ENCODE measurements at regions not wholly inside any gene's neighbourhood (a gene's known extent, or its start where the extent isn't known, plus 50 kb on each side); places are given as distances from the start of the nearest gene placed in this dataset.

DNA sequence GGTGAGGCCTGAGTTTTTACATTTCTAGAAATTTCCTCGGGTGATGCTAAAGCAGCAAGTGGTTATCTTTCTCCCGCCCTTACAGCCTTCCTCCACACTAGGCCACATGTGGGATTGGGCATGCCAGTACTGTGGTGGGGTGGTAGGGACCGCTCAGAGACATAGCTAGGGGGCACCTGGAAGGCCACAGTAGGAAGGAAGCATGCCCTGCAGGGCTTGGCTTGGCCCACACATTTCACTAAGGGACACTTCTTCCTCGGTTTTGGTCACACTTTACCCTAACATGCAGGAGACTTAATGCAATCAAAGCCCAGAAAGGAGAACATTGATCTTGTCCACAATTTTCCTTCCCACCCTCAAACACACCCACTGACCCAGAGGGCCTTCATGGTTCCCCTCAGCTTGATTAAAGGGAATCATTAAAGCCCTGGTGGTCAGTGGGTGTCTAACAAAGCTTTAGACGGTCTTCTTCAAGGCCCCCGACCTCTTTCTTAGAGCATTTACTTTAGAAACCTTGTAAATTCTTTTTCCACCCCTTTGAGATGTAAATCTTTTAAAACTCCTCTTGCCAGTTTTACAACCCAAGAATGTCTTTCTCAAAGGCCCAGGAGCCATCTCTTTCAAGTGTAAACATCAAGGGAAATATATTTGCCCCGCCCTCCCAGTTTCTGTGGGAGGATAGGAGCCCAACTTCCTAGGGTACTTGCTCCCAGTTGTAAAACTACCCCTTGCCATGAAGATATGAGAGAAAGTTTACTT, 246.4 kb upstream of the PTBP2 start:
- DNase-seq = no peak

DNA sequence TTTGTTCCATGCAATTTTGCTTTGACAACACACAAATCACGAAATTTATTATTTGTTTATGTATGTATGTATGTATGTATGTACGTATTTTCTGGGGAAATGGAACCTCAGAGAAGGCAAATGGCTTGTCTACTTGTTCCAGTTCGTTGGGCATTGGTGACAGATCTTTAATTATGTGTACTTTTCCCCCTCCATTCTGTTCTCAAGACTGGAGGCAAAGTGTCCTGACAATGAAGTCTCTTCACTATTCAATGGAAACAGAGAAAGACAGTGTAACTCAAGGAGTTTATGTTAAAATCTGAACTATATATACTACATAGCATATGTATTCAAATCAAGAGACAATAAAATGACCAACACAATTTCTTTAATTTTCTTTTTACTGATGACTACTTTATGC, 245.7 kb upstream of the PTBP2 start:
- DNase-seq = no peak

DNA sequence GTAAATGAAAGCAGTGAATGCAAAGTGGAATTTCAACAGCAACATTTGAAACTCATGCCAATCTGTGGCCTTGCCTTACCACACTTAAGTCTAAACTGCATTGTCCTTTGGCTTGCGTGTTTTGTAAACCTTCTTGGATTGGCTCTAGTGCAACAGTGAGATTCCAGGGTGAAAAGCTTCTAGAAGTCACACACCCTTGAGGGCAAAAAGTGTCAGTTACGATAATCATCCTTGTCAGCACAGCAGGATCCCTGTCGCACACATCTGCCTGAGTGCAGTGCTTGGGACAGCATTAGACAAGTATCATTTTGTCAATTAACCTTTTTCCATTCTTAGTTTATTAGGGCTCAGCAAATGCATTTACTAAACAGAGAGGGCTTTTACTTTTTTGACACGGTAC, 243.4 kb upstream of the PTBP2 start:
- DNase-seq = no peak

DNA sequence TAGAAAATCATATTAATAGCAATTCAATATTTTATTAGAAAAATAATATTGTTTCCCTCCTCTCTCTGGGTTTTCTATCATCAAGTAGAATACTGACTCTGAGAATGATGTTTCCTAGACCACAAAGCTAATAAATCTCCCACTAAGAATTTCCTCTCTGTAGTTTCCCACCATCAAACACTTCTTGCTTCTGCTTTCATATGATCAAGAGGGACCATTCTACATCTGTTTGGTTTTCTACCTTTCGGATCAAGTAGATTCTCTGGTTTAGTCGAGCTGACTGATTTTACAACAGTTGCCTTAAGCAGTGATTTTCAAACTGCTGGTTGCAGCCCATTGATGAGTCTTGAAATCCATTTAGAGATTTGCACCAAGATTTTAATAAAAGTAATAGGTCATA, 240.2 kb upstream of the PTBP2 start:
- DNase-seq = no peak

DNA sequence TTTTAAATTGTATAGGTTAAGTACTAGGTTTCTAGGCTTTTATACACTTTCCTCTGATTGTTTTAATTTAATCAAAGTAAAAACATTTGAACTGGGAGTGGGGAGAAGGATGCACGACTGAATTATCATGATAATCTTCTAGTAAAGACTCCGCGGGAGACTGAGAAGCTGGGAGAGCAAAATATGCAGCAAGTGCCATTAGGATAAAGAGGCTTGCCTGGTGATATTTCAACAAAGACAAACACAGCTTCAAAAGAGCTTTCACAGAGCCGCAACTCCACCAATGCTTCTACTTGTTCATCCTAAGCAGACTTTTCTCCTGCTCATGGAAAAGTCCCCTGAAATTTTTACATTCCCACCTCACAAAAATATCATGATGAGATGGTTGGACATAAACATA, 239.0 kb upstream of the PTBP2 start:
- no peak for DNase-seq

DNA sequence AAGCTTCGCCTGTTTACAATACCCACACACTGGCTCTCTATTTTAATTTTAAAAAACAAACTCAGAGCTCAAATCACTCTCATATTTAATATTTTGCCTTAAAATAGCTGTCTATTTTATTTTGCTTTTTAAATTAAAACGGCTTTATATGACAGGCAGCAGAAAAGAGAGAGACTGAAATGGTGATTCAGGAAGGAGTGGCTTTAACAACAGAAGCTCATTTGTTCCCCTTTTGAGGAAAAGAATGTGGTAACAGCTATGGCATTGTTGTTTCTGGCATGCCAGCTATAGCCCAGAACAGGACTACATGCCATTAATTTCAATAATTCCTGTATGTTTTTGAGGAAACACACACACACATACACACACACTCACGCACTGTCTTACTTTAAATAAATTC, 234.2 kb upstream of the PTBP2 start:
- DNase-seq = no peak

DNA sequence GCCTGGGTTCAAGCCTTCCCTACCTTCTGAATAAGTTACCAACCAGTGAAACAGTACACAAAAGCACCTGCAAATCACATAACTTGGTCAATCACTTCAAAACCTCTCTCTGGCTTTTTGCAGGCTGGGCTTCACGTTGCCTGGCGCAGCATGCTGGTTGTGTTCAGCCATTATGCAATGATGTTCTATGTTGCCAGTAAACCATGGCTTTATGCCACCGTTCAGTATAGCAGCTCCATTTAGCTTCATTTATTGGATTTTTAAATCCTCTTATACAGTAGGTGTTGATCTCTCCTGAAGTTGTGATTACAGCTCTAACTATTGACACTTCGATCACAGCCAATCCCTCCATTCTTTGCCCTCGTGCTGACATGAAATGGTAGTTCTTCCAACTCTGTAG, 233.6 kb upstream of the PTBP2 start:
- DNase-seq = no peak

DNA sequence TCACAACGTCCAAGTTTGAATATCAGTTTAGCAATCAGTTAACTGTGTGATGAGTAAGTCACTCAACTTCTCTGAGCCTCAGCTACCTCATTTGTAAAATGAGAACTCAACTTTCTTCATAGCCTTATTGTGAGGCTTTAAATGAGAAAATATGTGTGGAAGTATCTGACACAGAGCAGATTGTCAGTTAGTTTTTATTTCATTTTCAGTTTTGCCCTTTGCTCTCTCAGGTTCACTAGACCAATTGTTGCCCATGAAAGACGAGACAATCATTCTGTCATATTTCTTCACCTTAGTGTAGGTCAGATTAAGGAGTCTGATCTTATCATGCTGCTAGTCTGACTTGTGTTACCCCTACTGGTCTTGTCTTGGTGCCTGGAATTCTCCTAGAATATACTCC, 232.8 kb upstream of the PTBP2 start:
- no peak for DNase-seq

DNA sequence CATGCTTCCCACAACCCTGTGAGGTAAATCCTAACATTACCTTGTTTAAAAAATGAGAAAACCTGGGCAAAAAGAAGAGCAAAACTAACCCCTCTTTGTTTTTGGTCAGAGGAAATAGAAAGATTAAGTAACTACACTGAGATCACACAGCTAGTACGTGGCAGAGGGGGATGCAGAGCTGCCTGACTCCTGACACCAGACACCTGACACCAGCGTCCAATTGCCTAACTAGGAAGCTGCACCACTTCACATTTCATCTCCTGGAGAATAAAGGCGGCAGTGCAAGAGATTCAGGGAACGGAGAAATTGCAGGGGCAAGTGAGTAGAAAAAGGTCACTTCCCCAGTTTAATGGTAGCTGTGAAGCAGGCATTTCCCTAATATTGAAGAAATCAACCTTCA, 229.3 kb upstream of the PTBP2 start:
- no peak for DNase-seq

DNA sequence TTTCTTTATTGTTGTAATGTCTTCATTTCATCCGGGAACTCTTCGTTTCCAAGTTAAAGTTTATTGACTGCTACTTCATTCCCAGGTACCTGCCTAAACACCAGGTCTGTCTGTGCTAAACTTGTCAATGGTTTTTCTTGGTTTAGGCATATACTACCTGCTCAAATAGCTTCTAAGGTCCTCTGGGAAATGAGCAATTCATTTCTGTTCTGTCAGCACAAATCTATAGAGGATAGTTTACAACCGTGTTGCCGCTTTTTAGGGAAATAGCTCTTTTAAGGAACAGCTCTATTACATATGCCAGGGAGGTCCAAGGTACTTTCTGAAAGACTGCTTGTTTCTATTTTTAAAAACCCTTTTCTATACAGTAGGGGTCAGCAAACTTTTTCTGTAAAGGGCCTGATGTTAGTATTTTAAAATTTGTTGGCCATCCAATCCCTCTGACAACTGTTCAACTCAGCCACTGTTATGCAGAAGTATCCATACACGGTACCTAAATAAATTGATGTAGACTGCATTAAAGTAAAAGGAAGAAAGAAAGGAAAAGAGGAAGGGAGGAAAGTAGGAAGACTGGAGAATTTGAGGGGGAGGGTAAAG, 222.7 kb upstream of the PTBP2 start:
- DNase-seq = no peak

DNA sequence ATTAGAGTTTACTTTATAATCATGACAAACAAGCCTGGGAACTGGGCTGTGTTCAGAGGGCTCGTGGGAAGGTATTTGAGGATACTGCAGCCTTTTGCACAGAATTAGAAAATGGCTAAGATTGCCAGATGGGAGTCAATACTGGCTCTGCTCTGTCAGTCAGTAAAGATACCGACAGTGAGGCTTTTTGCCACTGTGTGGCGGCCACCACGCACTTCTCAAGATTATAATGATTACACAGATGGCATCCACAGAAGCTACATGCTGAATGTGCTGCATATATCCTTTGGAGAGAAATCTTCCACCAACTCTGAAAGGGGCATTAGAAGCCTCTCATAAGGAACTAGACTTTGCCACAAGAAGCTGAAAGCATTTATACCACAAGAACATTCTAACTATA, 213.4 kb upstream of the PTBP2 start:
- DNase-seq = no peak

DNA sequence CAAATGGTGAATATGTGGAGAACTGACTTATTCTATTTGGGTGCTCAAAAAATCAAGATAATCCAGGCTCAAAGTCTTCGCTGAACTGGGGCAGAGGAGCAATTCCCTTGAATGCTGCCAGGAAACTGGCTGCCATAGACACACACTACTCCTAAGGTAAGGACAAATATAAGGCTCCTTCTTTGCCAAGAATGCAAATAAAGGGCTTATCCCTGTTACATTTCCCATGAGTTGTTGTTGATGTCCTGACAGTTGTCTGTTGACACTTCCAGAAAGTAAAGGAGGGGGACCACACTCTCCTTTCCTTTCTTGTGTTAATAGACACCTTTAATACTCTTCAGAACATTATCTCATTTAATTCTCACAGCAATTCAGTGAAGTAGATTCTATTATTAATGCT, 212.2 kb upstream of the PTBP2 start:
- DNase-seq = no peak

DNA sequence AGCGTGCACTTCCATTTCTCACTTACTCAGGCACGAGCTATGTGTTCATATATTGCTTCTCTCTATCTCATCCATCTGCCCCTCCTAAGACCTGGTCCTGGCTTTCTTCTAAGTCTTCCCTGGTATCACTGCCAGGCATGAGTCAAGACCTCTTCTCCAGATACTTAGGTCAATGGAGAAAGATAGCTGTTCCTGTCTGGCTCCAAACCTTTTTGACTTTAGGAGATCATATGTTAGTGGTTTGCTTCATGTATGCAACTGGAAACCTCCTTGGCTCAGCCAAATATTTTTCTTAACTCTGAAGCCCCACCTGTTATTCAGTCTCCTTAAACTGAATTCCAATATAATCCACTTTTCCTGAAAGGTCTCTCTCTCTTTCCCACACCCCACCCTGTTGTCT, 211.6 kb upstream of the PTBP2 start:
- DNase-seq = no peak

DNA sequence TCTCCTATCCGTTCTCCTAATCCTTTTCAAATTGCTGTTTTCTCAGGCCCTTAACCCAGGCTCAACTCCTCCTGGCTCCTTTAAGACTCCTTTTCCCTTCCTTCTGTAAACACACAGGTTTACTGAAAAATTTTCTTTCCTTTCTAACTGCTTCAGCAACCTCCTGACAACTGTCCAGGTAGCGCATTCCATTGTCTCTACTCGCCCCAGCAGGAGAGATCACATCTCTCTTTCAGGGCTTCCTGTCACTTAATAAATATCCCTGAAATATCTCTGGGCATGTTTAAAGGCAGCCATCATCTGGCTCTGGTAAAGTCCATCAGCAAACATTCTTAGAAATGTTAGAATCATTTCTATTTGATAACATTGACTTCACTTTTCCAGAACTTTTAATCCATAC, 211.2 kb upstream of the PTBP2 start:
- DNase-seq = no peak

DNA sequence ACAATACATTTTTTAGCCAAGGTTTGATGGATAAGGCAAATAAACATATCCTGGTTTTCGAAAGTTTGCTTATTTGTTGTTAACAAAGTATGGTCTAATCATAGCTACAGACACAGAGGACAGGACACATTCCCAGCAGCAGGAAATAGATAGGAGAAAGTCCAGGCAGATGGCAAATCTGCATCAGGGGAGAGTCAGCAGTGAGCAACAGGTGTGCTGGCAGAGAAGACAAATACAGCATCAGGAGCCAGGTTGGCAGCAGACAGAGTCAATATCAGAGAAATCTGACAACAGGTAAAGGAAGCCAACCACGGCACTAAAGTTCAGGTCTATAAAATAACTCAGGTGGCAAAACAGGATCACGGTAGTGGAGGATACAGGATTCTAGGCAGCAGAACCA, 210.7 kb upstream of the PTBP2 start:
- DNase-seq = no peak

DNA sequence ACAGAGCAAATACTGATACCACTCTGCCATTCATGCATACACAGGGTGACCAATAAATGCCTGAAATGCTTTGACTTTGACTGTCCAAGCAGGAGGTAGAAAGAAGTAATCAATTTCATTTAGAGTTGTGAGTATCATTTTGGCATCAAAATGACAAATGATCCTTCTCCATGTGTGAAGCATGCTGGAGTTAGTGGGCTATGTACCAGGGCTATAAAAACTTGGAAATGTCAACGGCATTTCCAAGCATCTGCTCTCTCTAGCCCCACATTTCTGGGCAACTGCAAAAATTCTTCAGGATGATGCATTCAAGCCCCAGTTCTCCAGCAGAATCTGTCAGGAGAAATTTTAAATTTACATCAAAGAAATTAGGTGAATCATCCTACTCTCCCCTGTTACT, 208.4 kb upstream of the PTBP2 start:
- no peak for DNase-seq

DNA sequence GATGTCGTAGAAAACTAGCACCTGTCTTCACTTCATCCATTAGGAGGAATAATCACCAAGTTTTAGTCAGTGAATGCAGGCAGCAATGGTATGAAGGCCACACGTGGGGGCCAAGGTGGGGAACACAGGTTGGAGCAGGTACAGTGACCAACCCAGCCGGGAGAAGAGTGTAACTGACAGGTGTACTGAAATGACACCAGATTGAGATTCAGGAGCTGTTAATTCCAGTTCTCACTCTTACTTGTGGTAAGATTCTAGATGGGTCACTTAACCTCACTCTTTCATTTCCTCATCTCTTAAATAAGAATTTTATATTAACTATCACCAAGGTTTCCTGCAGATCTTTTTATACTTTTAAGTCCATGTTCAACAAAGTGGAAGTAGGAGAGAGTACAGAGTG, 206.2 kb upstream of the PTBP2 start:
- DNase-seq = no peak

DNA sequence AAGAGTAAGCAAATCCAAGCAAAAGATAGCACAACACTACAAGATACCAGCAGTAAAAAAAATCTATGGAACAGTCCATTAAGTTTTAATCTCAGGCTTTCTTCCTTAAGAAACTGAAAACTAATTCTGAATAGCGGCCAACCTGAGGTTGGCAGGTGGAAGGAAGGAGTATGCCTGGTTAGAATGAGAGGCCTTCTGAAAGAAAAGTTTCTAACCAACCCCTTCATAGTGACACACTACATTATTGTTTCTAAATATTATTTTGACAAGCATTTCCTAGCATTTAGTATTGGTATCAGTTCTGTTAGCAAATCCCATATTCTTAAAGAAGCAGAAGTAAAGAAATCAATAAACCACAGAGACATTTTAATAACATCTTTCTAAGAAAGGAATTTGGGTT, 205.7 kb upstream of the PTBP2 start:
- no peak for DNase-seq

DNA sequence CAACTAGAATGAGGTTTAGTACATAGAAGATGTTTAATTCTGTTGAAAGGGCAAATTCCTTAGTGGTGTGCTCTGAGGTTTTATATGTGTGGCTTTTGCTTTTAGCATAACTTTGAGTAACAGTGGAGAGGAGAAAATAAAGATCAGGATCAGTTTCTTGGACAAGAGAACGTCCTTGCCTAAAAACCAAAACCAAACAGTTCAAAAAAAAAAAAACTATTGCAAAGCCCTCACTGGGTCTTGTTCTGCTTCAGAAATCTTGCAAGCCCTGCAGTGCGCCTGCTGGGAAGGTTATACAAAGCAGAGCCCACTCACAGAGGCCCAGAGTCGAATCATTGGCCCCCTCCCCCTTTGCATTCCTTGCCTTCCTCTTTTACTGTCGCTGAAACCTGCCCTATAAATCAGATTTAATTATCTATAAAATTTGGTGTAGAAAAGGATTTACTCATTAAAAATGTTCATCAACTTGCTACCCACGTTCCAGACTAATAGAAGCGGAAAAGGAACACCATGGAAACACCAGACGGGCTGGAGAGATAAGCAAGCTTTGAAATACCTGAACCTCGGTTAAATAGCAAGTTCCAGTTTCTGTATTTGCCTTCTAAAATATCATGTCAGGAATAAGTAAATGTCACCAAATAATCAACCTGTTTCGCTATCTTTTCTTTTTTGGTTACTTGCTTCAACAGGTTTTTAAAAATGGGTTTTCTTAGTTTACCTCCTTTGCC, 201.6 kb upstream of the PTBP2 start:
- no peak for DNase-seq

DNA sequence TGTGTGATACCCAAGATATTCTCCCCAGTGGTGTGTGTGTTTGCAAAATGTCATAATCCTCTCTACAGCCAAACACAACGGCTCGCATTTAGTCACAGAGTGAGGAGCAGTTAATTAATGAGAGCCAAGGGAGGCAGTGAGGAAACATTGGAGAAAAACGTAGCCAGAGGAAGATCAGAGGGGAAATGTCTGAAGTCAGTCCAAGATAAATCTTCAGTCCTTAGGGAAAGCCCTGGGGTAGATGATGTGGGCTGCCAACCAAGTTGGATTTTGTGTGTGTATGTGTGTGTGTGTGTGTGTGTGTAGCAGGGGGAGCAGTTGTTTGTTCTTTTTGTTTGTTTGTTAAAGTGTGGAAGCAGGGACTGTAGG, 201.0 kb upstream of the PTBP2 start:
- no peak for DNase-seq

DNA sequence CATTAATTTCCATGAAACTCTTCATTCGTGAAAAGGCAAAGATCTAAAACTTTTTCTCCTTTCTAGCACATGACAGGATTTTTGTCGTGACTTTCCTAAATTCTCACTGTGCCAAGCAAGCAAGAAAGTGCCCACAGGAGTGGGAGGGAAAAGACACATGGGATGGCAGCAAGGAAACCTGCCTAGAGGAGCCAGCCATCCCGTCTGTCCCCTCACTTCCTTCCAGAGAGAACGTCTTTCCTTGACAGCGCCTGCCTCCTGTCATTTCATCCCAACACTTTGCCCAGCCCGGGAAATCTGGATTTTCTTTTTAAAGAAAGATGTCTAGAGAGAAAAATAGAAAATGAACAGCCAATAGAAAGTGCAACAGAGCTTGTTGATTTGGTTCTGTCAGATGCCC, 200.6 kb upstream of the PTBP2 start:
- no peak for DNase-seq

DNA sequence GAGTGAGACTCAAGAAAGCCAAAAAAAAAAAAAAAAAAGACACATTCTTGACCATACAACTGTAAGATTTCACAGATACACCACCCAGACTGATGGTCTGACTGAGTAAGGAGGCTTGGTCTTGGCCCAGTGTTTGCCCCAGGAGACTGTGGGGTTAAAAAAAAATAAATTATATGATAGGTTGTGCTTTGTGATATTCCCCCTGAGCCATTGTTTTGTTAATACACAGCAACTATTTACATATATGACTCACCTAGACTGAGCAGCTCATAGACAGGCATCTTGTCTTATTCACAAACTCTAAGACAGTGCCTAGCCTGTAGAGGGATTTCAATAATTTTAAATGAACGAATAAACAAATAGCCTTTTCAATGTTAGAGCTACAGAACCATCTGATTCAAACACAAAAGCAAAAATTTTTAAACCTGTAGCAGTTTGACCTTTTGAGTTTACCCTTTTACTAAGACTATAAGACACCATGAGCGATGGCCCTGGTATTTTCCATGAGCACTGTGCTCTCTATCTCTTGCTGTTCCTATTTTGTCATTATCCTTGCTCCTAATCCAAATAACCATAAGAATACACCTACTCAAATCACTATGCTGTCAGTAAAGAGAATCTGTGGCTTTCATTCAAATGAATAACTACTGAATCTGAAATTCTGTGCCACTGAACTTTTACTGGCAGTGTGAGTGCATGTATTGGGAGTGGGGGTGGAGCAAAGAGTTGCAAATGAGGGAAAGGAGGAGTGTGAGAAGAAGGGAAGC, 199.4 kb upstream of the PTBP2 start:
- DNase-seq = no peak

DNA sequence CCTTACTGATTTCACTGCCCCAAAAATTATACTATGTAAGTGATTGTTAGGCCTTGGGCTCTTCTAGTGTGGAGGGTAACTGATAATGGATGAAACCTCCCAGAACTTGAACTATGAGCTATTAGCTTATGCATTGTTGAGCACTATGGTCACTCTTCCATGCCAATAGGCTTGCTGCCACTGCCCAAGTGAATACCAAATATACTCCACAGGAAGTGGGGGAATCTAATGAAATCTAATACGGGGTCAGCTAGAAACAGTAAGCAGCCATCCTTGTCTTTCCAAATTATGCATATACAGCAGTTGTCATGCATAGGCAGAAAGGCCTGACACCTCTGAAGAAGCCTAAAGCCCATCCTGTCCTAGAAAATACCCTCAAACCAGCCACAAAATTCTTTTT, 198.7 kb upstream of the PTBP2 start:
- DNase-seq = no peak

DNA sequence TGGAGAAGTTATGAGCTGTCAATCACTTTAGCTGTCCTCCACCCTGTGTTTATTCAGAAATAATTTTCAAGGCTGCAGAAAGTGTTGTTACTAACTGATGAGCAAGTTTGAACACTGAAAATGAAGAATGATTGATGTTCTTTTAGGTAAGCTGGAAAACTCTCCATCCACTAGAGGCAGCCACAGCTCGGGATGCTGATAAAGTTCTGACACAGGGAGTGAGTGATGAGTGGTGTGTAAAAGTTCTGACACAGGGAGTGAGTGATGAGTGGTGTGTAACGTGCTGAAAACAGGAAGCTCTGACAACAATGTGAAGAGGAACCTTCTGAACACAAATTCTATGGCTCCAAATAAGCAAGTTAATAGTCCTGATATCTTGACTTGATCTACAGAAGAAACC, 197.5 kb upstream of the PTBP2 start:
- no peak for DNase-seq
